AG10803 (cell line): ENCODE measurements at regions not wholly inside any gene's neighbourhood (a gene's known extent, or its start where the extent isn't known, plus 50 kb on each side); places are given as distances from the start of the nearest gene placed in this dataset.

Experiments
- DNase-seq: peaks from one replicate; pipeline ENCODE4 v3.0.0; 2010; ENCODE audit warnings: low read depth
- H3K4me3 ChIP-seq: 2 replicates; pipeline ENCODE4 v1.5.1; 2011; ENCODE audit warnings: mild to moderate bottlenecking, low read length, control low read depth
- CTCF ChIP-seq: conservative IDR thresholded peaks from 2 replicates; pipeline ENCODE4 v1.5.1; 2011; ENCODE audit warnings: mild to moderate bottlenecking, low read length, control low read depth, inconsistent platforms

- no peak for TF ChIP-seq CTCF
- no peak overlapping the region for H3K4me3 ChIP-seq
- no peak for DNase-seq
Measured at GRCh38 chr13:106621833-106622232, 53.9 kb upstream of the ARGLU1 start.

DNA sequence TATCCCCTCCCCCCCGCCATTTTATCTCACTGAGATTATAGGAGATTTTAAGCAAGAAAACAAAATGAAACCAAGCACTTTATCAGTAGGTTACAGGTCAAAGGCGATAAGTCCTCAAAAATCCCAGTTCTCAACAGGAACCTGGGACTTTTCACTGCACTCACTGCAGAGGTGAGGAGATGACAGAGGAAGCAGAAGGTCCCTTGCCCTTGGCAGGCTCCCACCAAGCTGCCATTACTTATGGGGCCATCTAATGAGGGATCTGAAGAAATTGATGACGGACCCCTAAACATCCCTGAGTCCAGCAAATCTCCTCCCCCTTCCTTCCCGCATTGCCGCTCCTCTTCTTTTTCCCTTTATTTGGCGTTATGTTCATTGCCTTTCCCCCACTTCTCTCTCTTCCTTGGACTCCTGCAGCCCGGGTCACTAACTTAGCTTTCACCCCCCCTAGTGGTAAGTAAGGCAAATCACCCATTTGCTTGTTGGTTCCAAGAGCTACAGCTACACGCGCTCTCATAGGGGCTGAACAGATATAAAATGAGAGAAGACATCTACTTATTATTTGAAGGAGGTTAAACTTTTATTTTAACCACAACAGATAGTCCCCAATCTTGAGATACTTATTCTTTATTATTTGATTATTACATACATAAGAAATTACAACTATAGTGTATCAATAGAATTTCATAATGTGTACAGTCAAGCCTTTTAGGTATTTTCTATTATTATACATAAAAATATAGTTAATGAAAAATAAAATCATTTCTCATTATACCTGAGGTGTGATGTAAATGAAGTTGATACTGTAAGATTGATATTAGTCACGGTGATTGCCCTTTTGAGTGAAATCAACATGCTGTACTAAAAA, 52.0 kb upstream of the ARGLU1 start:
- peak; percentile 94 for TF ChIP-seq CTCF
- H3K4me3 ChIP-seq: no peak overlapping the region
- DNase-seq: peak; percentile 72
